HG03045 (cell line): ENCODE measurements at regions not wholly inside any gene's neighbourhood (a gene's known extent, or its start where the extent isn't known, plus 50 kb on each side); places are given as distances from the start of the nearest gene placed in this dataset.
A peak's percentile ranks its signal among the peaks of the same experiment; 100 is the strongest.

Experiments
- ATAC-seq: cut with Tn5 transposase; IDR thresholded peaks from one replicate; pipeline ENCODE4 v1.9.1; 2021; ENCODE audit warnings: mild to moderate bottlenecking, moderate library complexity; ENCODE audit not compliant: unreplicated experiment

GRCh38 chr6:157755746-157756411, 67.2 kb upstream of the SNX9 start:
- ATAC-seq: no peak

DNA sequence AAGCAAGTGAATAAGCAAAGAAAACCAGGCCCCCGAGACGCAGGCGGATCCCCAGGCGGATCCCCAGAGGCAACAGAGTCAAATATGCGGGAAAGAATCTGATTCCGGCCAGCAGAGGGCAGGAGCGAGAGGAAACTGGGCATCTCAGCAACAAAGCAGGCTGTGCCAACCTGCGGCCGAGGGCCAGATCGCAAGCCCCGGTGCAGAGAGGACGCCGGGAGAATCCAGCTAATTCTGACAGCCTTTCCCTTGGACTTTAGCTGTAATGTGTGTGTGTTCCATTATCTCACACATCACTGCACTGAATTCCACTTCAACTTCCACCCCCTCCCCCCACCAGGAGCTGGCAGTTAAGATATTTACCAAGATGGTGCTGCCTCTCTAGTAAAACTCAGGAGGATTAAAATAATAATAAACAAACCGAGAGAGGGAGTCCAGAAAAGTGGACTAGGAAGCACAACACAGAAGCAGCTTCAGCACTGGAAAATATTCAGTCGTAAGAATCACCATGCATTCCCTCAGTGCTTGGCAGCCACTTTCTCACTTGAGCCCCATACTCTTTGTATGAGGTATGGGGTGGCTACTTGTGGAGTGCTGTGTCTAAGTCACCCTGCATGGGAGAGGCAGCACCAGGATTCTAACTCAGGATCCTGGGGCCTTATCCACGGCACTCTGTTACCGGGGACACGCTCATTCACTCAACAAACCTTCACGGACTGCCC, 66.2 kb upstream of the SNX9 start:
- peak; percentile 37 for ATAC-seq

DNA sequence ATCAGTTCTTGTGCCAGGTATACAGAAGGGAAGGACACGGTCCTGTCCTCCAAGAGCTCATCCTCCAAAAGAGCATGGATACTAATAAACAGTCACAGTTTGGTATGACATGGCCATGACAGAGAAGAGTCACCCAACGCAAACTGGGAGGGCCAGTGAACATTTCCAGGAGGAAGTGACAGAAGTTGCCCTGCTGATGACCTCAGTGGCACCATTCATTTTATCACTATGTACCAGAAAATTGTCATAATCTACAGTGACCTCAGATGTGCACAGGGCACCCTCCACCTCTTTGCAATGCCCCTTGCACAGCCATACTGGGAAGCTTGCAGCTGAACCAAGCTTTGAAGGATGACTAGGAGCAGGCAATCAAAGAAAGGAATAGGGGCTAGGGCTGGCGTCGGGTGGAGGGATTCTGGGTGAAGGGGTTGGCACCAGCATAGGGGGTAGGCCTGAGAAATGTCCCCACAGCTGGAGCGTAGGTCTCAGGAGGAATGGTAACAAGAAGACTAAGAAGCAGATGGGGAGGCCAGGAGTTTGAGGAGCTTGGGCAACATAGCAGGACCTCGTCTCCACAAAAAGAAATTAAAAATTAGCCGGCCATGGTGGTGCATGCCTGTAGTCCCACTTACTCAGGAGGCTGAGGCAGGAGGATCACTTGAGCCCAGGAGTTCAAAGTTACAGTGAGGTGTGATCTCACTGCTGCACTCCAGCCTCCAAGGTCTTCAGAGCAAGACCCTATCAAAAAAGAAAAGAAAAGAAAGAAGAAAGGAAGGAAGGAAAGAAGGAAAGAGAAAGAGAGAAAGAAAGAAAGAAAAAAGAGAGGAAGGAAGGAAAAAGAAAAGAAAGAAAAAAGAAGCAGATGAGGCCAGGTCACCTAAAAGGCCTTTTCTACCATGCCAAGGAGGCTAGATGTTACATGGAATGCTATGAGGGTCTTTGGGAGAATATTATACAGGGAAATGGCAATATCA, 65.3 kb upstream of the SNX9 start:
- ATAC-seq: no peak

DNA sequence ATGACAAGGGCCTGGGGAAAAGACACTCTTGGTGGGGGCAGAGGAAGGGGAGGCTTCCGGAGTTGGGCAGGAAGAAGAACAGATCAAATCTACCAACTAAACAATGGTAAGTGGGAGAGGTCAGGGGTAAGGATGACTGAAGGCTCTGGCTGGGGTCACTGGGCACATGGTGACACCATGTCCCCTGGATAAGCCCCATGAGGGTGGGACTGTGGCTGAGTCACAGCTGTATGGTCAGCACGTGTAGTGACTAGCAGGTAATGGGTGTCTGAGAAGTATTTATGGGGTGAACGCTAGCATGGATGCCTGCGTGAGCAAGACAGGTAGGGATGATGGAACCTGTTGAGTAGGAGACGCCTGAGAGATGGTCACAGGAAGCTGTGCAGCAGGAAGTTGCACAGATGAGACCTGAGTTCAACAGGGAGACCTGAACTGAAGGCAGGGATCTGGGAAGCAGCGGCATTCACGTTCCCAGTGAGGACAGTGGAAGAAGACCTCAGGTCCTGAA, 64.5 kb upstream of the SNX9 start:
- ATAC-seq: no peak

DNA sequence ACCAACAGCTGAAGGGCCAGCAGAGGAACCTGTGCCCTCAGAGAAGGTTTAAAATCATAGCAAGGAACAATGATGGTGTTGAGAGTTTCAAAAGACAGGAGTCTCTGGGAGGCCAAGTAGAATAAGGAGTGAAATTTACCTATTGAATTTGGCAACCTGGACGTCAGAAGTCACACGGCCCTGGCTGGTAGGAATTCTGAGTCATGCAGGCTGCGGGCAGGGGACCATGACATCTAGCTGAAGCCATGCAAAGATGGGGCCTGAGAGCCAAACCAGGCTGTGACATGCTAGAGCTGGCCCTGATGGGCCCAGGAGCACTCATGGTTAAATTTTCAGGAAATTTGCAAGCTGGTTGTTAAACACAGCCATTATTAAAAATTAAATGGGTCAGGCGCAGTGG, 64.0 kb upstream of the SNX9 start:
- ATAC-seq: no peak

DNA sequence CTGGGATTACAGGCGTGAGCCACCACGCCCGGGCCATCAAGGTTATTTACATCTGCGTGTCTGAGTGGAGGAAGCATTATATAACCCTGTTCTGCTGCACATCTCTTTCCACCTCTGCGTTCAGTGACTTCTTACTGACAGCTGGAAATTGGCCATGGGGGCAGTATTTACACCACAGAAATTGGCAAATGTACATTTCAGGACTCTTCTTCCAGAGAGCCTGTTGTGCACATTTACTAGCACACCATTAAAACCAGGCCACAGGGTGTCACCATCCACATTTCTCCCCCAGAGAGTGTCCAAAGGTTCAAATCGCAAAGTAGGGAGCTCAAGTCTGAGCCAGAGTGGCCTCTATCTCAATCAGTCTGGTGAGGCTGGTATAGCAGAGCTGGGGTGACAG, 62.9 kb upstream of the SNX9 start:
- ATAC-seq: no peak

DNA sequence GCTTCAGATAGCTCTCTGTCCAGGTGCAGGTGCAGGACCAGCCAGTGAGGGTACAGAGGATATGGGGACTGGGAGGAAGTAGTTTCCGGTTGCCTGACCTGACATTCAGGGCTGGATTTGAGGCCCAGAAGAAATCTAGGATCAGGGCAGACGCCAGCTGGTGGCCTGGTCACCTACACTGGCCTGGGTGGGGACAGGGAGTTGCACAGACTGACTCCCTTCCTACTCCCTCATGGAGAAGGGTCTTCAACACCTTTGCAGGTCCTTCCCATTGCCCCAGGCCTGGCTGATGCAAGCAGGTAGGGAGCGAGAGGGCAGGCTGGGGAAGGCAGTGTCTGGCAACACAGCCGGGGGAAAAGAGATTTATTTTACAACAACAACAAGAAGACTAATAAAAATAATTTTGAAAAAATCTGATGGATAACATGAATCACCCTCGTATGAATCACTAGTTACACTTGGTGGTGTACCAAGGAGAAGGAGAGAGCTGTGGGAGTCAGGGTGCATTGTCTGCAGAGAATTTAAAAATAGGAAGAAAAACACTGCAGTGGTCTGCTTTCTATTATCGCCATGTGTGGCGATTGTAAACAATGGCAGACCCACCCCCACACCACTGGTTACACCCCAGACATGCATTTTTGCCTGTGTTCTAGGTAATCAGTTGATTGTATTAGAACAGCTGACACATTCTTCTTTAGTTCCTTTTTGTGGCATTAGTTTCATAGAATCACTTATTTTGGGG, 62.3 kb upstream of the SNX9 start:
- peak; percentile 6 for ATAC-seq

- peak; percentile 48 for ATAC-seq
These were observed 61.6 kb upstream of the SNX9 start for GRCh38 chr6:157761331-157761921.

- ATAC-seq: no peak
These were observed 61.1 kb upstream of the SNX9 start for GRCh38 chr6:157761926-157762325.

GRCh38 chr6:157762636-157763035, 60.4 kb upstream of the SNX9 start:
- no peak for ATAC-seq

DNA sequence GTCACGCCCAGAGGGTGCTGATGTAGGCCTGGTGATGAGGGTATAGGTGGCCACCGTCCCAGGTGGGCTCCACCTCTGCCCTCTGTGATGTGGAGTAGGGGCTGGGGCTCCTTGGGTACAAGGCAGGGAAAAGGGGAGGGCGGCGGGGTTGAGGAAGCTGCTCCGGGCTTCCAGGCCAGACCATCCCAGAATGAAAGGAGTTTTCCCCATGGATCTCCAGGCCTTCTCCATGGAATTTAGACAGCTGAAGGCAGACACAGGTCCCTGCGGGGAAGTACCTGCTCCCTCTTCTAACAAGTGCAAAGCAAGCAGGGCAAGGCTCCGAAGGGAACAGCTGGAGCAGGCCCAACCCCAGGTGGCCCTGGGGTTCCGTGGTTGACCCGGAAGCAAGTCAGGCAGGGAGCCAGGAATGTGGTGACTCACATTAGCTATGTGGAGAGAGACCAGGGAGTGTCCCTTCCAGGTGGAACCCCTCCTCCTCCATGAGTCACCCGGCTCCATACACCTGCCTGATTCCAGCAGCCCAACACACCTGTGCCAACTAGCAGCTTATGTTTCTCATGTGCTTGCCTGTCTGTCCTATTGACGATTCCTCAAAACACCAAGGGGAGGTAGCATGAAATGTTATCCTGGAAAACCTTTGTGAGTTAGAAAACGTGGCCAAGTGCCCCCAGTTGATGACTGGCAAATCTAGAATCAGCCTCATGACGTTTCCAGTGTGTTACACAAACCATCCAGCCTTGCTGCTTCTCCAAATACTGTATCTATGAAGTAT, 59.7 kb upstream of the SNX9 start:
- ATAC-seq: no peak

DNA sequence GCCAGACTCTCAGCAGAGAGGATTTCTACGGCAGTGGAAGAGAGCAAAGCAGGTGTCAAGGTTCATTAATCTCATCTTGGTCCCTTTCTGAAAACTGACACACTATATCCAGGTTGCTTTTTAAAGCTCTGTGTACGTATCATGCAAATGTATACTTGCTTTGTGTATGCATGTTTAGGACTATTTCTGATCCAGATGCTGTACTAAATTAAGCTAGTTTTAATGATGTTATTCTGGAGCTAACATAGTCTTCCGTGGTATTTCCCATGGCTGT, 59.2 kb upstream of the SNX9 start:
- no peak for ATAC-seq

- ATAC-seq: peak; percentile 54
These were observed 58.6 kb upstream of the SNX9 start for GRCh38 chr6:157764178-157765068.

DNA sequence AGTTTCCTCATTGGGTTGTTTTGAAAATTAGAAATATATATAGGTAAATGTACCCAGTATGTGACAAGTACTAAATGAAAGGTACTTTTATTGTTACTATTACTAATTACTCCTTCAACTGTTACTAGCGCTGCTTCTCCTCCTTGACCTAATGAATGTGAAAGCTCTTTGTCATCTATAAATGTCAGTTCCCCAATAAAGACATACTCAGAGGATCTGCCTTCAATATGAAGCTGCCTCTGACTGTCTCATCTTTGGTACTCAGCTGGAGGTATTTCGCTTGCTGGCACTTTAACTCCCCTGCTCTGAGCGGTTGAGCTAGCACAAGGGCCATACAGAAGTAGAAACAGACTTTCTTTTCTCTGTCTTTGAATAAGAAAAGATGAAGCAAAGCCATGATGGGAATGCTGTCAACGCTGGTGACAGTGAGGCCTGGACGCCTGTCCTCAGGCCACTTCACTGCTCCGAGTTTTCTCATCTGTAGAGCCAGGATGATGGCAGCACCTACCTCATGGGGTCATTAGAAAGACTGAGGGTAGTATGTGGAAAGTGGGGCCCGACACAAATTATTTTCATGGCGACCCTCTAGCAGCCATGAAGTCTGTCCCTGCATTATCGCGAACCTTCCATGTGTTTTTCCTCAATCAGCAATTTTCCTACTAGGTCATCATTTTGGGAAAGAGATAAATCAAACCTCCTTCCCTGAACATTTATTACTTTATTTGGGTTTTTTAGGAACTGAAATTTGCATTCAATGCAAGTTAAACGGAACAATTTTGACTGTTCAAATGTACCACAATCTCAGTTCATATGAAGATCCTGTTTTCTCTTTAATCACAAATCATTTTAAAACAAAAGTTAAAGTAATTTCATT, 55.9 kb upstream of the SNX9 start:
- no peak for ATAC-seq

DNA sequence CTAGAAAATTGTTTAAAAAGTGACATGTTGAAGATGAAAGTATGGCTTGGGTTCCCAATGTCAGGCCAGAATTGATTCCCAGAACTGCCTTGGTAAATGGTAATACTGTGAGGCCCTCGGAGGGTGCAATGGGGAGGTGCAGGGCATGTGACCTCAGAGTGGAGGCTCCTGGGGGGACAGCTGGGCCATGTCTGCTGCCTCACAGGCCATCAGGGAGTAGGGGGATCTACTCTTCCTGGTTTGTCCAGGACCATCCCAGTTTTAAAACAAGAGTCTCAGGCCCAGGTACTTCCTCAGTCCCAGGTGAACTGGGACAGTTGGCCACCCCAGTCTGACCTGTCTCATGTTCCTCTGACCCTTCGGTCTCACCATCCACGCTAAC, 55.3 kb upstream of the SNX9 start:
- no peak for ATAC-seq

GRCh38 chr6:157768304-157768703, 54.7 kb upstream of the SNX9 start:
- ATAC-seq: no peak

- ATAC-seq: no peak
These were observed 54.0 kb upstream of the SNX9 start for GRCh38 chr6:157768863-157769551.
